HEK293 (cell line): ENCODE measurements at regions not wholly inside any gene's neighbourhood (a gene's known extent, or its start where the extent isn't known, plus 50 kb on each side); places are given as distances from the start of the nearest gene placed in this dataset.

Experiments used
- CTCF ChIA-PET: fragments of 350-600 bp; formaldehyde crosslinking; extraction: SDS; loops from one replicate; lab custom pipeline; 2021; ENCODE audit warnings: antibody characterized with exemption; lab: Yijun Ruan, JAX
- POLR2A ChIA-PET: fragments of 300-600 bp; formaldehyde crosslinking; extraction: SDS; loops from one replicate; lab custom pipeline; 2020; ENCODE audit warnings: antibody characterized with exemption, inconsistent platforms; lab: Yijun Ruan, JAX
- H3K27ac ChIP-seq: fragments of 200-500 bp; sonication (Bioruptor generic); 2 replicates; pipeline ENCODE4 v1.5.1; 2014; ENCODE audit warnings: low read depth, low read length, control low read depth, inconsistent platforms; ENCODE audit errors: extremely low read depth
- H3K36me3 ChIP-seq, 2 experiments: fragments of 200-500 bp in 1 of 2; sonication (Bioruptor generic) in 1 of 2; 1 replicate in 1 of 2; 2 replicates in 1 of 2; pipeline ENCODE4 v1.5.1; 2014 to 2017; ENCODE audit warnings: inconsistent platforms in 2 of 2, low read length in 2 of 2; ENCODE audit not compliant: control insufficient read depth in 2 of 2, insufficient read depth in 1 of 2
- H3K4me1 ChIP-seq: fragments of 200-500 bp; sonication (Bioruptor generic); 2 replicates; pipeline ENCODE4 v1.5.1; 2014; ENCODE audit warnings: mild to moderate bottlenecking, low read length, inconsistent platforms; ENCODE audit not compliant: control insufficient read depth, insufficient read depth
- H3K4me3 ChIP-seq: 2 replicates; pipeline ENCODE4 v1.5.1; 2011; ENCODE audit warnings: low read depth, mild to moderate bottlenecking, control low read depth, low read length, moderate library complexity
- H3K9me3 ChIP-seq: fragments of 200-500 bp; sonication (Bioruptor generic); 2 replicates; pipeline ENCODE4 v1.5.1; 2014; ENCODE audit warnings: low read depth, low read length, inconsistent platforms; ENCODE audit not compliant: control insufficient read depth, insufficient read depth
- AEBP2 ChIP-seq: fragments of 450-650 bp; formaldehyde crosslinking; IDR thresholded peaks from 2 replicates; pipeline ENCODE4 v1.5.1; 2016; ENCODE audit warnings: missing biosample characterization, missing genetic modification characterization, borderline replicate concordance
- FEZF1 ChIP-seq: fragments of 450-650 bp; formaldehyde crosslinking; IDR thresholded peaks from 2 replicates; pipeline ENCODE4 v1.5.1; 2016; ENCODE audit warnings: missing biosample characterization, missing genetic modification characterization
- PRDM10 ChIP-seq: fragments of 450-650 bp; formaldehyde crosslinking; IDR thresholded peaks from 2 replicates; pipeline ENCODE4 v1.5.1; 2016; ENCODE audit warnings: missing biosample characterization, missing genetic modification characterization
- TCF7L2 ChIP-seq: IDR thresholded peaks from 2 replicates; pipeline ENCODE4 v1.6.1; 2011; ENCODE audit warnings: low read depth, mild to moderate bottlenecking, inconsistent platforms, low read length, moderate library complexity, borderline replicate concordance
- ZNF146 ChIP-seq: fragments of 450-650 bp; formaldehyde crosslinking; IDR thresholded peaks from 2 replicates; pipeline ENCODE4 v1.5.1; 2016; ENCODE audit warnings: missing biosample characterization, missing genetic modification characterization
- ZNF311 ChIP-seq: fragments of 450-650 bp; formaldehyde crosslinking; IDR thresholded peaks from 2 replicates; pipeline ENCODE4 v1.5.1; 2017; ENCODE audit warnings: missing biosample characterization, missing genetic modification characterization, borderline replicate concordance
- ZNF335 ChIP-seq: fragments of 450-650 bp; formaldehyde crosslinking; conservative IDR thresholded peaks from 2 replicates; pipeline ENCODE4 v1.5.1; 2016; ENCODE audit warnings: missing biosample characterization, missing genetic modification characterization
- ZNF354C ChIP-seq: fragments of 450-650 bp; formaldehyde crosslinking; IDR thresholded peaks from 2 replicates; pipeline ENCODE4 v1.5.1; 2016; ENCODE audit warnings: missing biosample characterization, missing genetic modification characterization, low read depth, borderline replicate concordance
- ZNF37A ChIP-seq: fragments of 450-650 bp; IDR thresholded peaks from 2 replicates; pipeline ENCODE4 v1.5.1; 2018; ENCODE audit warnings: missing biosample characterization, missing genetic modification characterization
- ZNF404 ChIP-seq: fragments of 450-650 bp; formaldehyde crosslinking; IDR thresholded peaks from 2 replicates; pipeline ENCODE4 v1.5.1; 2017; ENCODE audit warnings: missing biosample characterization, missing genetic modification characterization
- ZNF416 ChIP-seq: fragments of 450-650 bp; formaldehyde crosslinking; IDR thresholded peaks from 2 replicates; pipeline ENCODE4 v1.5.1; 2016; ENCODE audit warnings: missing biosample characterization, missing genetic modification characterization
- ZNF48 ChIP-seq: fragments of 450-650 bp; formaldehyde crosslinking; IDR thresholded peaks from 2 replicates; pipeline ENCODE4 v1.5.1; 2016; ENCODE audit warnings: missing biosample characterization, missing genetic modification characterization
- ZNF514 ChIP-seq: fragments of 450-650 bp; formaldehyde crosslinking; IDR thresholded peaks from 2 replicates; pipeline ENCODE4 v1.5.1; 2016; ENCODE audit warnings: missing biosample characterization, missing genetic modification characterization
- ZNF555 ChIP-seq: fragments of 450-650 bp; formaldehyde crosslinking; conservative IDR thresholded peaks from 2 replicates; pipeline ENCODE4 v1.5.1; 2017; ENCODE audit warnings: missing biosample characterization, mild to moderate bottlenecking, missing genetic modification characterization, inconsistent platforms
- ZNF624 ChIP-seq: fragments of 450-650 bp; formaldehyde crosslinking; IDR thresholded peaks from 2 replicates; pipeline ENCODE4 v1.5.1; 2017; ENCODE audit warnings: missing biosample characterization, missing genetic modification characterization
- ZNF658 ChIP-seq: fragments of 450-650 bp; formaldehyde crosslinking; IDR thresholded peaks from 2 replicates; pipeline ENCODE4; 2016; ENCODE audit warnings: missing biosample characterization, missing genetic modification characterization
- ZNF660 ChIP-seq: fragments of 450-650 bp; IDR thresholded peaks from 2 replicates; pipeline ENCODE4 v1.5.1; 2018; ENCODE audit warnings: missing biosample characterization, mild to moderate bottlenecking, missing genetic modification characterization
- ZNF776 ChIP-seq: fragments of 450-650 bp; formaldehyde crosslinking; IDR thresholded peaks from 2 replicates; pipeline ENCODE4 v1.5.0; 2017; ENCODE audit warnings: missing biosample characterization, missing genetic modification characterization, borderline replicate concordance
- ZNF777 ChIP-seq: fragments of 450-650 bp; formaldehyde crosslinking; IDR thresholded peaks from 2 replicates; pipeline ENCODE4 v1.5.1; 2017; ENCODE audit warnings: missing biosample characterization, missing genetic modification characterization, borderline replicate concordance
- ZNF792 ChIP-seq: fragments of 450-650 bp; formaldehyde crosslinking; IDR thresholded peaks from 2 replicates; pipeline ENCODE4 v1.5.1; 2016; ENCODE audit warnings: missing biosample characterization, missing genetic modification characterization
- ZNF830 ChIP-seq: fragments of 450-650 bp; IDR thresholded peaks from 2 replicates; pipeline ENCODE4 v1.5.0; 2018; ENCODE audit warnings: missing biosample characterization, missing genetic modification characterization, low read depth, mild to moderate bottlenecking, moderate library complexity
- ZSCAN30 ChIP-seq: fragments of 450-650 bp; IDR thresholded peaks from 2 replicates; pipeline ENCODE4 v1.5.1; 2018; ENCODE audit warnings: missing biosample characterization, mild to moderate bottlenecking, missing genetic modification characterization, moderate library complexity
- ZXDB ChIP-seq: fragments of 450-650 bp; formaldehyde crosslinking; IDR thresholded peaks from 2 replicates; pipeline ENCODE4 v1.5.1; 2016; ENCODE audit warnings: missing biosample characterization, missing genetic modification characterization
- TF ChIP-seq, protein P1 (sequence below): fragments of 450-650 bp; formaldehyde crosslinking; IDR thresholded peaks from 2 replicates; pipeline ENCODE4 v1.5.1; 2016; ENCODE audit warnings: missing biosample characterization, missing genetic modification characterization
- TF ChIP-seq, protein P2 (sequence below): fragments of 450-650 bp; formaldehyde crosslinking; IDR thresholded peaks from 2 replicates; pipeline ENCODE4 v1.5.0; 2017; ENCODE audit warnings: missing biosample characterization, missing genetic modification characterization, borderline replicate concordance

DNA sequence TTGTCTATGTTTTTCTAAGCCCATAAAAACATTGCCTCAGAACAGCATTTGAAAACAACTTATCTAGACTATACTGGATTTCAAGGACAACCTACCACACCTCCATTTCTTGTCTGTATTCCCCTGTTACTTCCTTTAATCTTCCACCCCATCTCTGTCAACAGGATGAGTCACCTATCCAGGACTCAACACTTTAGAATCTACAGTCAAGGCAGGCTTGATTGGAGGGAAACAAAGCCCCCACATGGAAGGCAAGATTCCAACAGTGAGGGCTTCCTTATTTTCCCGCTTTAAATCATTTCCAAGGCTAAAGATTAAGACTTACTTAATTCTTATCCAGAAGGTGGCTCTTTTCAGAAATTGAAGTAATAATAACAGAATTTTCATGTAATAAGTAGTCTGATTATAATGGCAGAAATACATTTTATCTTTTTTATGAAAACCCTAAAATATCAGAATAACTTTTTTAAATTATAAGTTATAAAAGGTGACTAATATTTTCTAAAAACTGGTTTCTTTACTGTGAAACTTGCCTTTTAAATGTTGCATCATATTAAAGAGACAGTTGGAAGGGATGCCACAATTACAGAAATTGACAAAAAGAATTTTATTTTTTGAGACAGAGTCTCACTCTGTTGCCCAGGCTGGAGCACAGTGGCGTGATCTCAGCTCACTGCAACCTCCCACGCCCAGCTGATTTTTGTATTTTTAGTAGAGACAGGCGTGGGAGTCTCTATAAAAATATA lies 138.7 kb upstream of the CCDC150 start:
- POLR2A ChIA-PET: no interaction called here
- Histone ChIP-seq H3K36me3 (no peaks in the 10 kb centered on the region), H3K4me1 (no peaks in the 10 kb centered on the region), H3K4me3 (no peak overlapping the region), H3K27ac (no peak overlapping the region), H3K9me3 (no peaks in the 10 kb centered on the region)
- CTCF ChIA-PET: interaction anchor here (0.6 kb wide), 1 partner anchor 94 kb away, joined by 4 read pairs; no protein-coding TSS in a partner anchor
- TF ChIP-seq ZNF658 (no peak), ZSCAN30 (tag by site-specific recombination) (no peak), ZNF792 (tag by site-specific recombination) (no peak), ZNF514 (tag by site-specific recombination) (no peak), ZNF335 (no peak), AEBP2 (tag by site-specific recombination) (no peak), ZNF48 (no peak), ZNF776 (no peak), ZNF404 (tag by site-specific recombination) (no peak), FEZF1 (no peak), ZNF660 (tag by site-specific recombination) (no peak), ZNF311 (tag by site-specific recombination) (no peak), PRDM10 (tag by site-specific recombination) (no peak), TCF7L2 (no peak)
- TF ChIP-seq, protein P1, sequence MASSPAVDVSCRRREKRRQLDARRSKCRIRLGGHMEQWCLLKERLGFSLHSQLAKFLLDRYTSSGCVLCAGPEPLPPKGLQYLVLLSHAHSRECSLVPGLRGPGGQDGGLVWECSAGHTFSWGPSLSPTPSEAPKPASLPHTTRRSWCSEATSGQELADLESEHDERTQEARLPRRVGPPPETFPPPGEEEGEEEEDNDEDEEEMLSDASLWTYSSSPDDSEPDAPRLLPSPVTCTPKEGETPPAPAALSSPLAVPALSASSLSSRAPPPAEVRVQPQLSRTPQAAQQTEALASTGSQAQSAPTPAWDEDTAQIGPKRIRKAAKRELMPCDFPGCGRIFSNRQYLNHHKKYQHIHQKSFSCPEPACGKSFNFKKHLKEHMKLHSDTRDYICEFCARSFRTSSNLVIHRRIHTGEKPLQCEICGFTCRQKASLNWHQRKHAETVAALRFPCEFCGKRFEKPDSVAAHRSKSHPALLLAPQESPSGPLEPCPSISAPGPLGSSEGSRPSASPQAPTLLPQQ (tag by site-specific recombination): no peak
- TF ChIP-seq, protein P2, sequence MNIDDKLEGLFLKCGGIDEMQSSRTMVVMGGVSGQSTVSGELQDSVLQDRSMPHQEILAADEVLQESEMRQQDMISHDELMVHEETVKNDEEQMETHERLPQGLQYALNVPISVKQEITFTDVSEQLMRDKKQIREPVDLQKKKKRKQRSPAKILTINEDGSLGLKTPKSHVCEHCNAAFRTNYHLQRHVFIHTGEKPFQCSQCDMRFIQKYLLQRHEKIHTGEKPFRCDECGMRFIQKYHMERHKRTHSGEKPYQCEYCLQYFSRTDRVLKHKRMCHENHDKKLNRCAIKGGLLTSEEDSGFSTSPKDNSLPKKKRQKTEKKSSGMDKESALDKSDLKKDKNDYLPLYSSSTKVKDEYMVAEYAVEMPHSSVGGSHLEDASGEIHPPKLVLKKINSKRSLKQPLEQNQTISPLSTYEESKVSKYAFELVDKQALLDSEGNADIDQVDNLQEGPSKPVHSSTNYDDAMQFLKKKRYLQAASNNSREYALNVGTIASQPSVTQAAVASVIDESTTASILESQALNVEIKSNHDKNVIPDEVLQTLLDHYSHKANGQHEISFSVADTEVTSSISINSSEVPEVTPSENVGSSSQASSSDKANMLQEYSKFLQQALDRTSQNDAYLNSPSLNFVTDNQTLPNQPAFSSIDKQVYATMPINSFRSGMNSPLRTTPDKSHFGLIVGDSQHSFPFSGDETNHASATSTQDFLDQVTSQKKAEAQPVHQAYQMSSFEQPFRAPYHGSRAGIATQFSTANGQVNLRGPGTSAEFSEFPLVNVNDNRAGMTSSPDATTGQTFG: no peak

- Histone ChIP-seq H3K36me3 (no peaks in the 10 kb centered on the region), H3K9me3 (no peaks in the 10 kb centered on the region), H3K4me1 (no peaks in the 10 kb centered on the region), H3K27ac (no peak overlapping the region), H3K4me3 (no peak overlapping the region)
- CTCF ChIA-PET: interaction anchor here (0.6 to 0.7 kb wide), 2 partner anchors 50 to 93 kb away, joined by 3 to 4 read pairs; no protein-coding TSS in a partner anchor
- POLR2A ChIA-PET: interaction anchor here (0.6 kb wide), 1 partner anchor 210 kb away, joined by 4 read pairs; no protein-coding TSS in a partner anchor
- TF ChIP-seq ZNF37A (tag by site-specific recombination) (no peak), ZNF624 (tag by site-specific recombination) (no peak), ZXDB (tag by site-specific recombination) (no peak), ZNF416 (no peak), ZNF555 (no peak), AEBP2 (tag by site-specific recombination) (no peak), ZNF830 (tag by site-specific recombination) (no peak), ZNF354C (no peak), ZNF146 (tag by site-specific recombination) (no peak), ZNF777 (no peak)
These were observed 137.7 kb upstream of the CCDC150 start for GRCh38 chr2:196501836-196502235.
